ENCODE measurements at regions not wholly inside any gene's neighbourhood (a gene's known extent, or its start where the extent isn't known, plus 50 kb on each side); places are given as distances from the start of the nearest gene placed in this dataset.

- Histone ChIP-seq H3K9ac (ENCODE audit: low read length) (no peak overlapping the region), H3K4me2 (replicated peaks; ENCODE audit: low read depth, low read length, poor library complexity, severe bottlenecking) (no peak overlapping the region), H3K4me3 (ENCODE audit: control extremely low read depth in 1 of 5, extremely low read depth in 1 of 5, insufficient read depth in 1 of 5, low read depth in 2 of 5, low read length in 4 of 5) (no peak overlapping the region), H3K9me3 (ENCODE audit: control extremely low read depth in 1 of 3, control insufficient read depth in 2 of 3, insufficient read depth in 1 of 3, low read length in 2 of 3) (no peaks in the 10 kb centered on the region), H3K79me2 (ENCODE audit: control insufficient read depth, insufficient read depth, low read length) (no peaks in the 10 kb centered on the region), H3K27me3 (replicated peaks in 1 of 4; ENCODE audit: control extremely low read depth in 1 of 4, control insufficient read depth in 3 of 4, insufficient read depth in 4 of 4, low read length in 3 of 4) (no peaks in the 10 kb centered on the region), H3K4me1 (ENCODE audit: control insufficient read depth in 2 of 2, insufficient read depth in 2 of 2, low read length in 2 of 2) (no peaks in the 10 kb centered on the region), H3K36me3 (replicated peaks in 1 of 2; ENCODE audit: control extremely low read depth in 1 of 2, control insufficient read depth in 1 of 2, extremely low read depth in 1 of 2, insufficient read depth in 2 of 2, low read length in 1 of 2) (no peaks in the 10 kb centered on the region), H3K27ac (ENCODE audit: low read length in 2 of 2) (no peak overlapping the region), H4K20me1 (ENCODE audit: control insufficient read depth, insufficient read depth, low read length, poor library complexity, severe bottlenecking) (no peaks in the 10 kb centered on the region), H2AFZ (ENCODE audit: insufficient read depth, low read depth, low read length, poor library complexity, severe bottlenecking) (no peak overlapping the region)
- ATAC-seq (ENCODE audit: low read depth) (no peak), DNase-seq (peak; percentile 9)
- H3K4me3 Mint-ChIP-seq = no peak overlapping the region
- peaks cover 2% of the 10 kb centered on the region for H3K9me3 Mint-ChIP-seq (ENCODE audit: insufficient read depth)
- ChIA-PET POLR2A (no interaction called here), CTCF (interaction anchor here (0.5 kb wide), 1 partner anchor 260 kb away, joined by 3 read pairs; no protein-coding TSS in a partner anchor)
- intact Hi-C loops (cut with micrococcal nuclease) = no loop called here
- no peak for TF ChIP-seq EZH2 (IDR thresholded peaks at IDR 0.05; ENCODE audit: borderline replicate concordance, insufficient read depth, low read depth, low read length, poor library complexity, severe bottlenecking)
- TF ChIP-seq CTCF (IDR thresholded peaks at IDR 0.05) = no peak
- H3K4me1 Mint-ChIP-seq = no peaks in the 10 kb centered on the region
- 94% methylated on average over 3 of the region's 4 CpGs for WGBS (ENCODE audit: insufficient coverage)
- no peaks in the 10 kb centered on the region for H3K27me3 Mint-ChIP-seq
- H3K27ac Mint-ChIP-seq = no peak overlapping the region
Measured at GRCh38 chr13:22238269-22238668, 567.4 kb downstream of the FGF9 start.

- Histone ChIP-seq H3K4me2 (replicated peaks; ENCODE audit: low read depth, low read length, poor library complexity, severe bottlenecking) (no peak overlapping the region), H3K27me3 (replicated peaks in 1 of 4; ENCODE audit: control extremely low read depth in 1 of 4, control insufficient read depth in 3 of 4, insufficient read depth in 4 of 4, low read length in 3 of 4) (no peaks in the 10 kb centered on the region), H4K20me1 (ENCODE audit: control insufficient read depth, insufficient read depth, low read length, poor library complexity, severe bottlenecking) (no peaks in the 10 kb centered on the region), H3K9ac (ENCODE audit: low read length) (no peak overlapping the region), H3K9me3 (ENCODE audit: control extremely low read depth in 1 of 3, control insufficient read depth in 2 of 3, insufficient read depth in 1 of 3, low read length in 2 of 3) (no peaks in the 10 kb centered on the region), H3K36me3 (replicated peaks in 1 of 2; ENCODE audit: control extremely low read depth in 1 of 2, control insufficient read depth in 1 of 2, extremely low read depth in 1 of 2, insufficient read depth in 2 of 2, low read length in 1 of 2) (no peaks in the 10 kb centered on the region), H3K4me3 (ENCODE audit: control extremely low read depth in 1 of 5, extremely low read depth in 1 of 5, insufficient read depth in 1 of 5, low read depth in 2 of 5, low read length in 4 of 5) (no peak overlapping the region), H3K79me2 (ENCODE audit: control insufficient read depth, insufficient read depth, low read length) (no peaks in the 10 kb centered on the region), H3K4me1 (ENCODE audit: control insufficient read depth in 2 of 2, insufficient read depth in 2 of 2, low read length in 2 of 2) (no peaks in the 10 kb centered on the region), H2AFZ (ENCODE audit: insufficient read depth, low read depth, low read length, poor library complexity, severe bottlenecking) (no peak overlapping the region), H3K27ac (ENCODE audit: low read length in 2 of 2) (no peak overlapping the region)
- H3K27me3 Mint-ChIP-seq = no peaks in the 10 kb centered on the region
- ChIA-PET POLR2A (no interaction called here), CTCF (interaction anchor here (0.7 kb wide), 1 partner anchor 50 kb away, joined by 4 read pairs; no protein-coding TSS in a partner anchor)
- ATAC-seq (ENCODE audit: low read depth) = no peak
- WGBS (ENCODE audit: insufficient coverage) = no CpG with 5 or more reads among the region's 1 CpG
- DNase-seq = no peak
- no peak overlapping the region for H3K27ac Mint-ChIP-seq
- peaks cover 2% of the 10 kb centered on the region for H3K9me3 Mint-ChIP-seq (ENCODE audit: insufficient read depth)
- H3K4me1 Mint-ChIP-seq = no peaks in the 10 kb centered on the region
- intact Hi-C loops (cut with micrococcal nuclease) = no loop called here
- no peak overlapping the region for H3K4me3 Mint-ChIP-seq
- TF ChIP-seq CTCF (IDR thresholded peaks at IDR 0.05) = no peak
- no peak for TF ChIP-seq EZH2 (IDR thresholded peaks at IDR 0.05; ENCODE audit: borderline replicate concordance, insufficient read depth, low read depth, low read length, poor library complexity, severe bottlenecking)
Measured at GRCh38 chr13:22240716-22241115, 569.8 kb downstream of the FGF9 start.

Measured in B cell (primary cell).